ENCODE measurements at regions not wholly inside any gene's neighbourhood (a gene's known extent, or its start where the extent isn't known, plus 50 kb on each side); places are given as distances from the start of the nearest gene placed in this dataset.
"Not testable (repeated sequence)": the region's sequence is repeated elsewhere in the genome, so short reads cannot be mapped to it uniquely, and the experiment has no call there.

- Histone ChIP-seq H3K4me1 (no peaks in the 10 kb centered on the region), H3K36me3 (no peaks in the 10 kb centered on the region), H3K4me3 (no peak overlapping the region), H3K9me3 (no peaks in the 10 kb centered on the region), H3K27me3 (no peaks in the 10 kb centered on the region), H3K27ac (no peak overlapping the region)
- TF ChIP-seq CTCF (IDR thresholded peaks at IDR 0.05) (no peak), EP300 (IDR thresholded peaks at IDR 0.05) (no peak), POLR2A (IDR thresholded peaks at IDR 0.05) (no peak), POLR2AphosphoS5 (IDR thresholded peaks at IDR 0.05) (no peak)
- DNase-seq (ENCODE audit: low spot score in 2 of 2) = no peak
- 47% methylated on average over 7 of the region's 7 CpGs for WGBS
Observed at GRCh38 chrX:88991583-88992132, 244.6 kb downstream of the CPXCR1 start.

- H3K4me3 ChIP-seq = no peak overlapping the region
Observed at GRCh38 chrX:89021964-89022363, 274.9 kb downstream of the CPXCR1 start.

GRCh38 chrX:89033723-89034122 lies 286.7 kb downstream of the CPXCR1 start:
- Histone ChIP-seq H3K9me3 (no peaks in the 10 kb centered on the region), H3K4me3 (no peak overlapping the region), H3K27me3 (no peaks in the 10 kb centered on the region), H3K4me1 (no peaks in the 10 kb centered on the region), H3K27ac (no peak overlapping the region), H3K36me3 (no peaks in the 10 kb centered on the region)
- DNase-seq (ENCODE audit: low spot score in 2 of 2) = no peak
- TF ChIP-seq EP300 (IDR thresholded peaks at IDR 0.05) (no peak), CTCF (IDR thresholded peaks at IDR 0.05) (no peak), POLR2AphosphoS5 (IDR thresholded peaks at IDR 0.05) (no peak), POLR2A (IDR thresholded peaks at IDR 0.05) (no peak)
- 86% methylated on average over 1 of the region's 1 CpG for WGBS

More at GRCh38 chrX:89021964-89022363, 274.9 kb downstream of the CPXCR1 start:
- no peaks in the 10 kb centered on the region for H3K36me3 ChIP-seq
- H3K9me3 ChIP-seq = no peaks in the 10 kb centered on the region
- no peaks in the 10 kb centered on the region for H3K27me3 ChIP-seq
- H3K27ac ChIP-seq = no peak overlapping the region
- no peak for DNase-seq (ENCODE audit: low spot score in 2 of 2)
- no peak for TF ChIP-seq CTCF (IDR thresholded peaks at IDR 0.05)
- TF ChIP-seq POLR2A (IDR thresholded peaks at IDR 0.05) = no peak
- no peak for TF ChIP-seq EP300 (IDR thresholded peaks at IDR 0.05)
- no peak for TF ChIP-seq POLR2AphosphoS5 (IDR thresholded peaks at IDR 0.05)
- no peaks in the 10 kb centered on the region for H3K4me1 ChIP-seq

- Histone ChIP-seq H3K27me3 (no peaks in the 10 kb centered on the region), H3K4me3 (no peak overlapping the region), H3K4me1 (no peaks in the 10 kb centered on the region), H3K36me3 (no peaks in the 10 kb centered on the region), H3K9me3 (no peaks in the 10 kb centered on the region), H3K27ac (no peak overlapping the region)
- 64% methylated on average over 1 of the region's 1 CpG for WGBS
- TF ChIP-seq POLR2AphosphoS5 (IDR thresholded peaks at IDR 0.05) = no peak
- TF ChIP-seq EP300 (IDR thresholded peaks at IDR 0.05) = no peak
- TF ChIP-seq POLR2A (IDR thresholded peaks at IDR 0.05) = no peak
- TF ChIP-seq CTCF (IDR thresholded peaks at IDR 0.05) = no peak
- no peak for DNase-seq (ENCODE audit: low spot score in 2 of 2)
Observed at GRCh38 chrX:89034679-89035078, 287.7 kb downstream of the CPXCR1 start.

GRCh38 chrX:89053223-89053622 lies 306.2 kb downstream of the CPXCR1 start:
- DNase-seq (ENCODE audit: low spot score in 2 of 2) = no peak
- Histone ChIP-seq H3K9me3 (no peaks in the 10 kb centered on the region), H3K4me3 (no peak overlapping the region), H3K27ac (no peak overlapping the region), H3K36me3 (no peaks in the 10 kb centered on the region), H3K27me3 (no peaks in the 10 kb centered on the region), H3K4me1 (no peaks in the 10 kb centered on the region)
- TF ChIP-seq POLR2AphosphoS5 (IDR thresholded peaks at IDR 0.05) = no peak
- TF ChIP-seq EP300 (IDR thresholded peaks at IDR 0.05) = no peak
- no peak for TF ChIP-seq POLR2A (IDR thresholded peaks at IDR 0.05)
- TF ChIP-seq CTCF (IDR thresholded peaks at IDR 0.05) = no peak

- 88% methylated on average over 7 of the region's 7 CpGs for WGBS
- not testable (repeated sequence) for H3K27ac ChIP-seq; H3K4me1 ChIP-seq; DNase-seq (ENCODE audit: low spot score in 2 of 2); H3K36me3 ChIP-seq; H3K27me3 ChIP-seq; H3K4me3 ChIP-seq; H3K9me3 ChIP-seq
Observed at GRCh38 chrX:89099587-89099986, 352.6 kb downstream of the CPXCR1 start.
